Gastroesophageal sphincter (tissue), 3 donors: ENCODE measurements at regions not wholly inside any gene's neighbourhood (a gene's known extent, or its start where the extent isn't known, plus 50 kb on each side); places are given as distances from the start of the nearest gene placed in this dataset.

Experiments
- POLR2A ChIP-seq, 2 donors: fragments of 450-650 bp; IDR thresholded peaks; one replicate each; pipeline ENCODE4 v1.6.1; 2017; ENCODE audit warnings: antibody characterized with exemption in 2 of 2, mild to moderate bottlenecking in 2 of 2, moderate library complexity in 1 of 2
- TF ChIP-seq, protein P1 (sequence below), 4 experiments: fragments of 200-600 bp in 2 of 4; fragments of 450-650 bp in 2 of 4; sonication (generic) in 1 of 4; IDR thresholded peaks; one replicate each; pipeline ENCODE4 v1.5.1; 2017 to 2019; ENCODE audit warnings: antibody characterized with exemption in 4 of 4, mild to moderate bottlenecking in 2 of 4, moderate library complexity in 2 of 4

DNA sequence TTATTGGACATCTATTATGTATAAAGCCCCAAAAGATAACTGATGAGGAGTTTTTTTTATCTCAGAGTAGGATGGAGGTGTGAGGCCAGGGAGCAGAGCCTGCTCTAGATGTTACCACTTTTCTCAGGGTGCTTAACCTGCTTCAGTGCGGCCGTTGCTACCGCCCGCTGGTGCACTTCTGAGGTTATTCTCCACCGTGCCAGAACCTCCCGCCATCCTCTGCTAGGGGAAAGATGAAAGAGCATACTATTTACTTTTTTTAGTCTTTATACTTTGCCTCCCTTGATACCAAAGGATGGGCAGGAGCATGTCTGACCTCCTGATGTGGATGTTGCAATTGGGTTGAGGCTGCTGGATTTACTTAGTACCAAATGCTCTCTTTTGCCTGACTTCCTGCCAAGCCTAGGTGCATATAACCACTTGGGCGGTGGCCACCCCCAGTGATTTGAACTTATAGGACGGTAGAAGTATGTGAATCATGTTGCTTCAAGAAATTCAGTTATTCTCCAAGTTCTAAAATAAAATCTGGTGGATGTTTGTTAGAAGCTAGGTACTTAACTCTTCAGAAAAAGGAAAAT, 71.1 kb upstream of the HSPB3 start:
- TF ChIP-seq POLR2A (IDR thresholded peaks at IDR 0.05): no peak
- TF ChIP-seq, protein P1, sequence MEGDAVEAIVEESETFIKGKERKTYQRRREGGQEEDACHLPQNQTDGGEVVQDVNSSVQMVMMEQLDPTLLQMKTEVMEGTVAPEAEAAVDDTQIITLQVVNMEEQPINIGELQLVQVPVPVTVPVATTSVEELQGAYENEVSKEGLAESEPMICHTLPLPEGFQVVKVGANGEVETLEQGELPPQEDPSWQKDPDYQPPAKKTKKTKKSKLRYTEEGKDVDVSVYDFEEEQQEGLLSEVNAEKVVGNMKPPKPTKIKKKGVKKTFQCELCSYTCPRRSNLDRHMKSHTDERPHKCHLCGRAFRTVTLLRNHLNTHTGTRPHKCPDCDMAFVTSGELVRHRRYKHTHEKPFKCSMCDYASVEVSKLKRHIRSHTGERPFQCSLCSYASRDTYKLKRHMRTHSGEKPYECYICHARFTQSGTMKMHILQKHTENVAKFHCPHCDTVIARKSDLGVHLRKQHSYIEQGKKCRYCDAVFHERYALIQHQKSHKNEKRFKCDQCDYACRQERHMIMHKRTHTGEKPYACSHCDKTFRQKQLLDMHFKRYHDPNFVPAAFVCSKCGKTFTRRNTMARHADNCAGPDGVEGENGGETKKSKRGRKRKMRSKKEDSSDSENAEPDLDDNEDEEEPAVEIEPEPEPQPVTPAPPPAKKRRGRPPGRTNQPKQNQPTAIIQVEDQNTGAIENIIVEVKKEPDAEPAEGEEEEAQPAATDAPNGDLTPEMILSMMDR (IDR thresholded peaks at IDR 0.05): no peak
